Body of pancreas (tissue), 4 donors: ENCODE measurements at regions not wholly inside any gene's neighbourhood (a gene's known extent, or its start where the extent isn't known, plus 50 kb on each side); places are given as distances from the start of the nearest gene placed in this dataset.

Experiments used
- ATAC-seq: fragments of 150-250 bp; one replicate; pipeline ENCODE4 v1.9.1; 2016
- DNase-seq, 4 donors: peaks; one replicate each; pipeline ENCODE4 v3.0.0-alpha.2; 2019
- H3K27ac ChIP-seq, 4 donors: fragments of 200-600 bp; sonication (generic); 1 replicate in 3 of 4; 2 replicates in 1 of 4; pipeline versions ENCODE4 v1.5.1 to v1.6.1; 2016 to 2019; ENCODE audit warnings: mild to moderate bottlenecking in 1 of 4, mixed read lengths in 1 of 4, moderate library complexity in 1 of 4
- H3K27me3 ChIP-seq, 2 donors: fragments of 200-600 bp; sonication (generic); one replicate each; pipeline ENCODE4 v1.6.0; 2016; ENCODE audit warnings: mild to moderate bottlenecking in 1 of 2
- H3K36me3 ChIP-seq, 2 donors: fragments of 200-600 bp; sonication (generic); replicated peaks in 1 of 2; 2 replicates each; pipeline ENCODE4 v1.5.1; 2016; ENCODE audit warnings: low read depth in 2 of 2; ENCODE audit not compliant: insufficient read depth in 1 of 2
- H3K4me1 ChIP-seq: fragments of 200-600 bp; sonication (generic); one replicate; pipeline ENCODE4 v1.6.0; 2016
- H3K4me3 ChIP-seq, 2 donors: fragments of 200-600 bp; sonication (generic); 1 replicate in 1 of 2; 2 replicates in 1 of 2; pipeline ENCODE4 v1.5.1; 2016 to 2019
- H3K9me3 ChIP-seq, 3 donors: fragments of 200-600 bp; sonication (generic); 1 replicate in 2 of 3; 2 replicates in 1 of 3; pipeline ENCODE4 v1.5.1; 2016
- CTCF ChIP-seq, 7 experiments: fragments of 450-650 bp in 4 of 7; fragments of 200-600 bp in 3 of 7; sonication (generic) in 3 of 7; IDR thresholded peaks; one replicate each; pipeline ENCODE4 v1.5.1; 2016 to 2019; ENCODE audit warnings: antibody characterized with exemption in 7 of 7
- POLR2A ChIP-seq, 3 donors: fragments of 450-650 bp; IDR thresholded peaks; one replicate each; pipeline ENCODE4 v1.6.1; 2016; ENCODE audit warnings: antibody characterized with exemption in 3 of 3, mild to moderate bottlenecking in 2 of 3
- WGBS, 2 donors: methylation state at CpG; one replicate each; pipeline ENCODE4 v1.1.5; 2017; 5-methylcytosine and 5-hydroxymethylcytosine counted together
- intact Hi-C: fragments of 100-400 bp; cut with DNase I; formaldehyde crosslinking; loops from one replicate; pipeline ENCODE4 v1.15.1; 2023

GRCh38 chr14:85291731-85292130 is 238.2 kb upstream of the FLRT2 start:
- intact Hi-C loops: no loop called here
- no peak overlapping the region for H3K27ac ChIP-seq
- DNase-seq: no peak
- no peaks in the 10 kb centered on the region for H3K36me3 ChIP-seq
- no peaks in the 10 kb centered on the region for H3K27me3 ChIP-seq
- no peaks in the 10 kb centered on the region for H3K4me1 ChIP-seq
- no peak for TF ChIP-seq POLR2A (IDR thresholded peaks at IDR 0.05)
- no peak overlapping the region for H3K4me3 ChIP-seq
- ATAC-seq: no peak
- WGBS, 2 donors: 90% methylated on average over 3 of the region's 3 CpGs
- H3K9me3 ChIP-seq: no peaks in the 10 kb centered on the region

GRCh38 chr14:85293612-85294234 is 236.2 kb upstream of the FLRT2 start:
- no peak for TF ChIP-seq POLR2A (IDR thresholded peaks at IDR 0.05)
- TF ChIP-seq CTCF (IDR thresholded peaks at IDR 0.05): no peak
- WGBS, 2 donors: 57 to 69% methylated on average over 6 of the region's 6 CpGs
- no peak for ATAC-seq
- Histone ChIP-seq H3K9me3 (no peaks in the 10 kb centered on the region), H3K4me3 (no peak overlapping the region), H3K27ac (no peak overlapping the region), H3K27me3 (no peaks in the 10 kb centered on the region), H3K36me3 (no peaks in the 10 kb centered on the region), H3K4me1 (no peaks in the 10 kb centered on the region)
- intact Hi-C loops: no loop called here
- no peak for DNase-seq

- Histone ChIP-seq H3K36me3 (no peaks in the 10 kb centered on the region), H3K27me3 (no peaks in the 10 kb centered on the region), H3K4me1 (no peaks in the 10 kb centered on the region), H3K4me3 (no peak overlapping the region), H3K9me3 (no peaks in the 10 kb centered on the region), H3K27ac (no peak overlapping the region)
- TF ChIP-seq POLR2A (IDR thresholded peaks at IDR 0.05) (no peak), CTCF (IDR thresholded peaks at IDR 0.05) (no peak)
- intact Hi-C loops: no loop called here
- ATAC-seq (no peak), DNase-seq (no peak)
- WGBS, 2 donors: 82 to 85% methylated on average over 1 of the region's 1 CpG
Measured at GRCh38 chr14:85295318-85295717, 234.6 kb upstream of the FLRT2 start.

GRCh38 chr14:85296456-85297210 is 233.3 kb upstream of the FLRT2 start:
- WGBS, 2 donors: 57 to 59% methylated on average over 3 of the region's 3 CpGs
- Histone ChIP-seq H3K4me3 (no peak overlapping the region), H3K27me3 (no peaks in the 10 kb centered on the region), H3K9me3 (no peaks in the 10 kb centered on the region), H3K36me3 (no peaks in the 10 kb centered on the region), H3K27ac (no peak overlapping the region), H3K4me1 (no peaks in the 10 kb centered on the region)
- ATAC-seq (no peak), DNase-seq (no peak)
- intact Hi-C loops: no loop called here
- TF ChIP-seq CTCF (IDR thresholded peaks at IDR 0.05) (no peak), POLR2A (IDR thresholded peaks at IDR 0.05) (no peak)

GRCh38 chr14:85300107-85300506 is 229.8 kb upstream of the FLRT2 start:
- Histone ChIP-seq H3K36me3 (no peaks in the 10 kb centered on the region), H3K27ac (no peak overlapping the region), H3K27me3 (no peaks in the 10 kb centered on the region), H3K4me1 (no peaks in the 10 kb centered on the region), H3K4me3 (no peak overlapping the region), H3K9me3 (no peaks in the 10 kb centered on the region)
- intact Hi-C loops: no loop called here
- TF ChIP-seq POLR2A (IDR thresholded peaks at IDR 0.05) (no peak), CTCF (IDR thresholded peaks at IDR 0.05) (no peak)
- DNase-seq: peak in 3 of 4 donors; percentile 11 to 19 (median 17)
- ATAC-seq: peak; percentile 72
- 21 to 22% methylated on average over 1 of the region's 1 CpG for WGBS, 2 donors
